ENCODE measurements at regions not wholly inside any gene's neighbourhood (a gene's known extent, or its start where the extent isn't known, plus 50 kb on each side); places are given as distances from the start of the nearest gene placed in this dataset.

GRCh38 chr10:57468894-57469432 lies 798.7 kb downstream of the IPMK start:
- TF ChIP-seq OSR1 (CRISPR knock-in tag; IDR thresholded peaks at IDR 0.05) (no peak), CREB5 (CRISPR knock-in tag; IDR thresholded peaks at IDR 0.05; ENCODE audit: low read depth) (no peak), PATZ1 (CRISPR knock-in tag; IDR thresholded peaks at IDR 0.05; ENCODE audit: borderline replicate concordance) (no peak), TCF4 (CRISPR knock-in tag; IDR thresholded peaks at IDR 0.05; ENCODE audit: borderline replicate concordance) (no peak)
